Thoracic aorta (tissue), 2 donors: ENCODE measurements at regions not wholly inside any gene's neighbourhood (a gene's known extent, or its start where the extent isn't known, plus 50 kb on each side); places are given as distances from the start of the nearest gene placed in this dataset.

Experiments used
- ATAC-seq: fragments of 150-250 bp; one replicate; pipeline ENCODE4 v1.8.0; 2017; ENCODE audit warnings: low read depth; ENCODE audit not compliant: insufficient number of reproducible peaks, low FRiP score
- DNase-seq: peaks from one replicate; pipeline ENCODE4 v3.0.0-alpha.2; 2020; ENCODE audit warnings: low spot score
- H3K27ac ChIP-seq, 2 donors: fragments of 200-600 bp; sonication (generic); 1 replicate in 1 of 2; 2 replicates in 1 of 2; pipeline ENCODE4 v1.5.1; 2016; ENCODE audit warnings: mild to moderate bottlenecking in 2 of 2, moderate library complexity in 2 of 2
- H3K27me3 ChIP-seq: fragments of 200-600 bp; sonication (generic); replicated peaks from 2 replicates; pipeline ENCODE4 v1.6.0; 2016; ENCODE audit warnings: mild to moderate bottlenecking; ENCODE audit not compliant: insufficient read depth
- H3K36me3 ChIP-seq: fragments of 200-600 bp; sonication (generic); one replicate; pipeline ENCODE4 v1.5.1; 2016
- H3K4me1 ChIP-seq, 2 donors: fragments of 200-600 bp; sonication (generic); 1 replicate in 1 of 2; 2 replicates in 1 of 2; pipeline versions ENCODE4 v1.5.1 to v1.6.0; 2016; ENCODE audit warnings: low read depth in 2 of 2, mild to moderate bottlenecking in 1 of 2; ENCODE audit not compliant: control insufficient read depth in 1 of 2
- H3K4me3 ChIP-seq: fragments of 200-600 bp; sonication (generic); 2 replicates; pipeline ENCODE4 v1.5.1; 2016; ENCODE audit warnings: mild to moderate bottlenecking
- H3K9me3 ChIP-seq: fragments of 200-600 bp; sonication (generic); 2 replicates; pipeline ENCODE4 v1.5.1; 2016
- TF ChIP-seq, protein P1 (sequence below): fragments of 200-600 bp; sonication (generic); IDR thresholded peaks from one replicate; pipeline ENCODE4 v1.5.1; 2019; ENCODE audit warnings: antibody characterized with exemption

DNA sequence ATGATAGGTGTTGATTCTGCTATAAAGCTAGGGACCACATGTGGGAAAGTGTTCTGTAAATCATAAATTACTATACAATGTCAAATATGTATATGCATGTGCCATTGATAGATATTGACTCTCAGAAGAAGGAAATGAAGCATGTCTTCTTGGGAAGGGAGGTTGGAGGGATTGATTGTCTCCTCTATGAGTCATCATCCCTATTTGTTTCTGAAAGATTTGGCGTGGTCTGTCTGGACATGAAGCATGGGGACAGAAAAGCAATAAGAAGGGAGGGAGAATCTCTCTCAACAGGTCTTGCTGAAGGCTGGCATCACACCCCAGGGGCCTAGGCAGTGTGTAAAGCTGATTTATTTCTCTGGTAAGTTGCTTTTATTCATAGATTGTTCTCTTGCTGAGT, 98.0 kb upstream of the KCNJ6 start:
- no peaks in the 10 kb centered on the region for H3K27me3 ChIP-seq
- TF ChIP-seq, protein P1, sequence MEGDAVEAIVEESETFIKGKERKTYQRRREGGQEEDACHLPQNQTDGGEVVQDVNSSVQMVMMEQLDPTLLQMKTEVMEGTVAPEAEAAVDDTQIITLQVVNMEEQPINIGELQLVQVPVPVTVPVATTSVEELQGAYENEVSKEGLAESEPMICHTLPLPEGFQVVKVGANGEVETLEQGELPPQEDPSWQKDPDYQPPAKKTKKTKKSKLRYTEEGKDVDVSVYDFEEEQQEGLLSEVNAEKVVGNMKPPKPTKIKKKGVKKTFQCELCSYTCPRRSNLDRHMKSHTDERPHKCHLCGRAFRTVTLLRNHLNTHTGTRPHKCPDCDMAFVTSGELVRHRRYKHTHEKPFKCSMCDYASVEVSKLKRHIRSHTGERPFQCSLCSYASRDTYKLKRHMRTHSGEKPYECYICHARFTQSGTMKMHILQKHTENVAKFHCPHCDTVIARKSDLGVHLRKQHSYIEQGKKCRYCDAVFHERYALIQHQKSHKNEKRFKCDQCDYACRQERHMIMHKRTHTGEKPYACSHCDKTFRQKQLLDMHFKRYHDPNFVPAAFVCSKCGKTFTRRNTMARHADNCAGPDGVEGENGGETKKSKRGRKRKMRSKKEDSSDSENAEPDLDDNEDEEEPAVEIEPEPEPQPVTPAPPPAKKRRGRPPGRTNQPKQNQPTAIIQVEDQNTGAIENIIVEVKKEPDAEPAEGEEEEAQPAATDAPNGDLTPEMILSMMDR: no peak
- DNase-seq: no peak
- H3K9me3 ChIP-seq: no peaks in the 10 kb centered on the region
- ATAC-seq: no peak
- H3K36me3 ChIP-seq: no peaks in the 10 kb centered on the region
- H3K27ac ChIP-seq: no peak overlapping the region
- H3K4me3 ChIP-seq: no peak overlapping the region
- no peaks in the 10 kb centered on the region for H3K4me1 ChIP-seq

DNA sequence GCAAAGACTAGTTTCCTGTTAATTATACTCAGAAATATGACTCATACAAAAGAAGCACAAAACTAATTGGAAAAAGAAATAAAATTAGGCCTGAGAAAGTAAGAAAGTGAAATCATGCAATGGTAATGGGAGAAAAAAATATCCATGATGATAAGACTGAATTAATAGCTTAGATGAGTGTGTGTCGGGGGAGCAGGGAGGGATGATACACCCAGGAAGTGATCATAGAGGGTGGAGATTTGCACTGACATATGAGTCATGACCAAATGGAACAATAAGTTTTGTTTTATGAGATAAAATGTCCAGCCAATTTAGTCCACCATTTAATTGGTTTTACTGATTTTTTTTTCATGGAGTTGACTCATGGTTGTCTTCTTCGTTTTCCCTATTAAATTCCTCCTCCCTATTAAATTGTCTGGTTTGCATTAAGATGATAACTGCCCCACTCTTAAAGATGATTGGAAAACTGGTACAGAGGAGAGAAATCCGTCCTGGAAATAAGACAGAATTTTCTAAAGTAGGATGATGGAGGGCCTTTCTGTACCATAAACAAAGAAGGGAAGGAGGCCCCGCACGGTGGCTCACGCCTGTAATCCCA, 111.7 kb upstream of the KCNJ6 start:
- H3K27me3 ChIP-seq: no peaks in the 10 kb centered on the region
- H3K4me1 ChIP-seq: no peaks in the 10 kb centered on the region
- H3K27ac ChIP-seq: no peak overlapping the region
- H3K4me3 ChIP-seq: no peak overlapping the region
- DNase-seq (no peak), ATAC-seq (no peak)
- no peaks in the 10 kb centered on the region for H3K9me3 ChIP-seq
- TF ChIP-seq, protein P1: no peak
- H3K36me3 ChIP-seq: no peaks in the 10 kb centered on the region

DNA sequence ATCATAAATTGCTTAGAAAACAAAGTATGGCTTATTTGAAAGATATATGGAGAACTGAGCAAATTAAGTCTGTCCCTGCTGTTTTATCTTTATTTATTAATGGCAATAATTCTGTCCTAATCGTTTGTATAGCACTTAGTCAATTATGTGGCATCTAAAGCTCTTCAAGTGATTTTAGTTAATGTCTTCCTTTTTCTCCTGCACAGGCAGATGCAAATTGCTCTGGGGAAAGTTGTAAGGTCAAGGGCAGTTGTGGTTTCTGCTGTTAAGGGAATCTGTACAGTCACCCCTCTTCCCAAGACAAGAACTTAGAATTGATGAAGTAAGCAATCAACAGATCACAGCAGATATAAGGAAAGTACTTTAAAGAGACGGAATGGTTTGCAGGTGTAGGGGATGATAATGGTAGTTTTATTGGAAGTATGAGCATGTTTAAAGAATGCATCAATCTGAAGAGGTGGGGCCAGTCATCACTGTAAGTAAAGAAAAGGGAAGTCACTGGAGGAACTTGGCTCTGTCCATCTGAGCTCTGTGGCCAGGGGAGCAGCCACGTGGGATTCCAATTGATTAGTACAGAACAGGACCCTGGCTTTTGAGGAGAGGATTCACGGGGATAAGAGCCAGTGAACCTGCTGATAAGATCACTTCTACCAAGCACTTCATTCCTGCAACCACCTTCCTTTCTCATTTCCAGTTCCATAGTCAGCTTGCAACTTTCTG, 116.0 kb upstream of the KCNJ6 start:
- no peak for ATAC-seq

DNA sequence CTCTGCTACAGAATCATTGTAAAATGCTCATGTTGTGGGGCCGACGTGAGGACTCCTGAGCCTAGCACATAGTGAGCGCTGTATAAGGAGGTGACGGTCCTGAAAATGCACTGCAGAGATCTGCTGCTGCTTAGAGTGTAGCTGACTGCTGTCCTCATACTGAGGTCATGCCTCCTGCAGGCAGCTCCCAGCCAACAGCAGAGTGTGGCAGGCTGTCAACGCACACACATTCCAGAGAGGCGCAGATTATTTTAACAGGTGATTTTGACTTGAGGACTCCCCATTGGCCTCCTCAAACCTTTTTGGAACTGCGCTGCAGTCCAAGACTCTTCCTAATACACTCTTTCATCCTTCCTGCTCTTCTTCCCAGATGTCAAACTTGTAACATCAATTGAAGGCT, 119.8 kb upstream of the KCNJ6 start:
- ATAC-seq (no peak), DNase-seq (no peak)

More for the DNA sequence above, 116.0 kb upstream of the KCNJ6 start:
- TF ChIP-seq, protein P1: no peak
- Histone ChIP-seq H3K27me3 (no peaks in the 10 kb centered on the region), H3K9me3 (no peaks in the 10 kb centered on the region), H3K36me3 (no peaks in the 10 kb centered on the region), H3K4me3 (no peak overlapping the region), H3K27ac (no peak overlapping the region), H3K4me1 (no peaks in the 10 kb centered on the region)
- no peak for DNase-seq

DNA sequence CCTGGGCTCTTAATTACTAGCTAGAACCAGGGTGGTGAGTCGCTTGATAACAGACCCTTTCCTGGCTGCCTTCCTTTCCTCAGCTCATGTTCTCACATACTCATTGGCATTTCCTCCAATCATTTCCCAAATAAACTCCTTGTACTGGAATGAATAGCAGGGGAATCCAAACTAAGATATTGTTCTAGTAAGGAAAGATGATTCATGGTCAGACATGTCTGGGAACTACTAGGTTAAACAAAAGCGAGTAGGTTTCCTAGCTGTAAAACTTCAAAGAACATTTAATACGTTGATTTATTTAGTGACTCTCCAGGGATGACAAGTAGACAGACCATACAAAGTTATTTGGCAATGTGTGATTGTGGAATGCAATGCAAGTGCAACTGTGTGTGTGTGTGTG, 121.2 kb upstream of the KCNJ6 start:
- no peaks in the 10 kb centered on the region for H3K27me3 ChIP-seq
- ATAC-seq (no peak), DNase-seq (no peak)
- TF ChIP-seq, protein P1: no peak
- no peak overlapping the region for H3K27ac ChIP-seq
- H3K36me3 ChIP-seq: no peaks in the 10 kb centered on the region
- H3K9me3 ChIP-seq: no peaks in the 10 kb centered on the region
- H3K4me1 ChIP-seq: no peaks in the 10 kb centered on the region
- no peak overlapping the region for H3K4me3 ChIP-seq

More for the DNA sequence above, 119.8 kb upstream of the KCNJ6 start:
- Histone ChIP-seq H3K9me3 (no peaks in the 10 kb centered on the region), H3K27ac (no peak overlapping the region), H3K4me3 (no peak overlapping the region), H3K27me3 (no peaks in the 10 kb centered on the region), H3K4me1 (no peaks in the 10 kb centered on the region), H3K36me3 (no peaks in the 10 kb centered on the region)
- TF ChIP-seq, protein P1: no peak
